IPS-18c (cell line): ENCODE measurements at regions not wholly inside any gene's neighbourhood (a gene's known extent, or its start where the extent isn't known, plus 50 kb on each side); places are given as distances from the start of the nearest gene placed in this dataset.

Experiments
- H3K4me3 ChIP-seq: 2 replicates; pipeline ENCODE4 v1.7.0; 2013; ENCODE audit warnings: low read depth, mild to moderate bottlenecking, low read length, moderate library complexity; ENCODE audit not compliant: insufficient read depth
- H3K9me3 ChIP-seq: one replicate; pipeline ENCODE4 v1.6.1; 2013; ENCODE audit warnings: mild to moderate bottlenecking, low read length, moderate library complexity; ENCODE audit not compliant: control insufficient read depth, insufficient read depth

DNA sequence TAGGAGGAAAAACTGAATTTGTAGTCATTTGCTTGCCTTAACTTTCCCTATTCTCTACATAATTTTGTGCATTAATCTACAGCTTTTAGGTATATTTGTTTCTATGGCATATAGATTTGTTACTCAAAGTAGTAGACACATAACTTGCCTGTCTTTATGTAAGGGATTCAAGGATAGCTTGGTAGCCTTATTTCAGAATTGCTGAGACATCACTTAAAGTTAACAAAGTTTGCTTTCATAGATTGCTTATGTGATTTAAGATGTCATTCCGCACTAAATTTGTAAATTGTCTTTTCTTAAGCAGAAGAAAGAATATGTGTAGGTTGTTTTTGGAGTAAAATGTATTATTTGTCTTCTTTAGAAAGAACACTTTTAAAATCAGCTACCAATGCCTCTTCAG lies 477.7 kb upstream of the NOVA1 start:
- Histone ChIP-seq H3K9me3 (no peaks in the 10 kb centered on the region), H3K4me3 (no peak overlapping the region)

DNA sequence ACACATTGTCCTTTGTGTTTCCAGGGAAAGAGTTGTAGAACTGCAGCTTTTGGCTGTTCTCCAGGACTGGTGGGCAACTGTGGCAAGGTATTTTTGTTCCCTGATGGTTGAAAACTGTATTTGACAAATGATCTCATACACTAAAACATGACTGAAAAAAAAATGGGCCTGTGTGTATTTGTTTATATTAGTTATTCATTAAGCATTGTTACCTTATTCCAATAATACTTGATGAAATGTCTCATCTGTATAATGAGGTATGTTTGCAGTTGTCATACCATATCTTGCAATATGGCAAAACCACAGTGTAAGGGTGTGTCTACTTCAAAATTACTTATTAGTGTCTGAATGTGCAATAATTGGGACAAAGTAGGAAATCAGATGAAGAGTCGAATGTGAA lies 479.4 kb upstream of the NOVA1 start:
- H3K4me3 ChIP-seq, result no peak overlapping the region
- H3K9me3 ChIP-seq, result no peaks in the 10 kb centered on the region

DNA sequence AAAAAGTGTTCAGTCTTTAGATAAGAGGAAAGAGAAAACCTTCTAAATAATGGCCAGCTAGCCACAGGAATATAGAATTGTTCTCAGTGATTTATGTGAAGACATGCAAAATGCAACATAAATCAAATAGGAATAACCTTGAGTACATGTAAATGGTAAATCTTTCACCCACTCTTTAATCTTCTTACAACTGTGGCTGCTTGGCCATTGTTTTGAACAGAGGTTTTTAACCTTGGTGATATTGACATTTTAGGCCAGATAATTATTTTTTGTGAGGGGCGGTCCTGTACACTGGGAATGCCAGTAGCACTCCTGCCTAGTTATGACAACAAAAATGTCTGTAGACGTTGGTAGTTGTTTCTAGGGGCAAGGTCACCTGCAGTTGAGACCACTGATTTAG lies 479.9 kb upstream of the NOVA1 start:
- no peaks in the 10 kb centered on the region for H3K9me3 ChIP-seq

DNA sequence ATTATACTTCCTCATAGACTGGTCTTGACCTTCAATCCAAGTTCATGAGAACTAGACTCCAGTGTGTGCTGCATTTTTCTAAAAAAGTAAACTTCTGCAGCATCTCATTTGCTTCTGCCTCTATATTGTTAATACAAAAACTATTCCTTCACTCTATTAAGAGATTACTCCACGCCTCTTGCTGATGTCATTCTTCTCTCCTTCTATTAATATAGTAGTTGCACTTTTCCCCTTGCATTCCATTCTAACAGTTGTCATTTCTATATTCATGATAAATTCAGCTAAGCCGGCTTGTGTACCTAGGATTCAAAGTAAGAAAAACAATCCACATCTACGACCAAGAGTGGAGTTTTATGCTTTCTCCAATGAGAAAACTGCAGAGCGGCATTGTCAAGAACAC lies 480.4 kb upstream of the NOVA1 start:
- Histone ChIP-seq H3K9me3 (no peaks in the 10 kb centered on the region), H3K4me3 (no peak overlapping the region)

More for the DNA sequence above, 479.9 kb upstream of the NOVA1 start:
- H3K4me3 ChIP-seq, result no peak overlapping the region

DNA sequence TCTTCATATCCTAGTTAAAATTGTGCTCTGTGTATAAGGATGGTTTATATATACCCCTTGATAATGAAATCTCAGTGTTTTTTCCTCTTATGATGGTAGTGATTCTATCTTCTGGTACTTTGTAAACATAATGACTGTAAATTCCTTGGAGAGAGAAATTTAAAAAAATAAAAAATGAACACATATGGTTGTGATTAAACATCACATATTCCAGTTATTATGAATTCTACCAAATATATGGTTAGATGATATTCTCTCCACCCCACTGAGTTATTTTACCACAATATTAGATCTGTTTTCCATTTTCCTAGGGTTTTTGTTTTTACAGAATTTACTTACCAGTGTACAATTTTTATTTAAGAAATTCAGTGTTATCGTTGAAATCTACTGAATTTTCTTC lies 481.9 kb upstream of the NOVA1 start:
- Histone ChIP-seq H3K9me3 (no peaks in the 10 kb centered on the region), H3K4me3 (no peak overlapping the region)

DNA sequence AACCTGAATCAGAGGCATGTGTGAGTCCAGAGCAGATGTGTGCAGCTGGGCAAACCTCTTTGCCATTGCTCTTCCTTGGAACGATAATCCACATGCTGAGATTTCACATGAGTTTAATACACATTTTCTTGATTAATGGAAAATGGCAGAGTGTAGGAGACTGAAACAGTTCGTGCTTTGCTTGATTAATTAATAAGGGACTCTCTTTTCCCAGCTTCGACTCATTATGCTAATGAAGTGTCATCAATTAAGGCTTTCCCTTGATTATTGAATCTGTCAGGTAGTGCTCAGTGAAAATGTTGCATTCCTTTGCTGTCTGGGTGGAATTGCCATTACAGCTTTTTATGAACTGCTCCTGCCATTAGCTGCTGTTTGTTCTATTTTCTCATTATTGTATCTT lies 487.7 kb upstream of the NOVA1 start:
- no peak overlapping the region for H3K4me3 ChIP-seq
- no peaks in the 10 kb centered on the region for H3K9me3 ChIP-seq

DNA sequence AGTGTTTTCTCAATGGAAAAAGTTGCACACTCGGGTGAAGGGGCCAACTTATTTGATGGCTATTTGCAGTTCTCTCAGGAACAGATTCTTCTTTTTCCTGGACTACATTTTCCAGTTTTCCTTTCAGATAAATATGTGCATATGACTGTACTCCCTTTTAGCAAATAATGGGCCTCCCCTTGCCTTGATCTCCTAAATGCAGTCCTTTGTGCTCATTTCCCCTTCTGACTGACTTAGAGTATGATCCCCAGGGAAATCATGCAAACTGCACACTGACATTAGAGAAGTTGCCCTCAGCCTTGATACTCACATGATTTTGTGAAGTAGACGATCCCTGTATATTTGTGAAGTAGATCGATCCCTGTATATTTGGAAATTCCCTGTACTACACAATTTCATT lies 492.9 kb upstream of the NOVA1 start:
- no peaks in the 10 kb centered on the region for H3K9me3 ChIP-seq

DNA sequence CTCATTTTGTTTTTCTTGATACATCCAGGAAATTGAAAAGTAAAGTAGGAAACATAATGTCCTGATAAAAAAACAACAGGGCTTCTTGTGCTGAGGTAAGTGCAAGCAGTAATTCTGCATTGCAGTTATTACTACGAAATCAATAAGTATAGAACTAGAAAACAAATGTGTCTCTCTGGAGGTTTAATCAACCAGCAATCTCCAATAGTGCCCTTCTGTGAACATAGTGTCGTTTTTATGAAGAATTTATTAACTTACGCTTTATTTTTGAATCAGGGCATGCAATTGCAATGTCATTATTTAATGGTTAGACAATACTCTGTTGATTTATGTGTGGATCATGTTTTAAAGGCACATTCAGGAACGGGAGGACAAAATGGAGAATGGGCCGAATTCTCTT lies 494.1 kb upstream of the NOVA1 start:
- Histone ChIP-seq H3K9me3 (no peaks in the 10 kb centered on the region), H3K4me3 (no peak overlapping the region)

More for the DNA sequence above, 492.9 kb upstream of the NOVA1 start:
- no peak overlapping the region for H3K4me3 ChIP-seq

DNA sequence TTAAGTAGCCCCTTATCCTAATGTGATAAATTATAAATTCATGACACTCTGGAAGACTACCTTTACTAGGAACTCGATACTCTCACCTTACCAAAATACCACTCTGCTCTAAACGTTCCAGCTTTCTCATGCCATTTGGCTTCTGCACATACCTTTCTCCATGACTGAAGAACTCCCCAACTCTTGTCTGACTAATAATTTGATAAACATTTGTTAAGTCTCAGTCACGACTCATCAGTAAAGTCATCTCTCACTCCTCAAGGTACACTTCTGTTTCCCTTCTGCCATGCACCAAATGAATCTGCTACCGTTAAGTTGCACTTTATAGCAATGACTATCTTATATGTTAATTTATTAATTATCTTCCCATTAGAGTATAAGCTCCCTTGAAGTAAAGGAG lies 498.3 kb upstream of the NOVA1 start:
- Histone ChIP-seq H3K9me3 (no peaks in the 10 kb centered on the region), H3K4me3 (no peak overlapping the region)

DNA sequence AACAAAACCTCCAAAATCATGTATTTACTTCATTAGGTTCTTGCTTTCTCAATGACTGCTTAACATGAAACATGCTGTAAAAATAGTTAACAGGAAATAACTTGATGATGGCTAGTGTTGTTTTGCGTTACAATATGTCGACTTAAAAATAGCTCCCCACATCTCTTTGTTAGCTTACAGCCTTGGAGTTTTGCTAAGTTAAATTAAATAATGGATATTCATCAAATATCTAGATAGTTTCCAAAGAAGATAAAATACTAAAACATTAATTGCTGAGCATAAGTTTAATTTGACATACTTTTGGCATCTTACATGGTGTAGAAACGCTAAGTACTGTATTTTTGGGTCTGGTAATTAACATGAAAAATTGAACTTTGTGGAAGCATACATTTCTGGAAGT lies 500.6 kb upstream of the NOVA1 start:
- H3K4me3 ChIP-seq, result no peak overlapping the region
- no peaks in the 10 kb centered on the region for H3K9me3 ChIP-seq

DNA sequence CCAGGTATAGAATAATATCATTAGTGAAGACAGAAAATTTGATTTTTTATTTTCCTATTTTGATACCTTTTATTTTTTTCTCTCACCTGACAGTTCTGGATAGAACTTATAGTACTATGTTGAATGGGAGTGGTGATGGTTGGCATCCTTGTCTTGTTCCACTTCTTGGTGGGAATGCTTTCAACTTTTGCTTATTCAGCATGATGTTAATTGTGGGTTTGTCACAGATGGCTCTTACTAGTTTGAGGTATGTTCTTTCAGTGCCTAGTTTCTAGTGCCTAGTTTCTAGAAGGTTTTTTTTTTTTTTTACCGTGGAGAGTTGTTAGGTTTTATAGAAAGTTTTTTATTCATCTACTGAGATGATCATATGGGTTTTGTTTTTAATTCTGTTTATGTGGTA lies 516.3 kb upstream of the NOVA1 start:
- no peaks in the 10 kb centered on the region for H3K9me3 ChIP-seq

DNA sequence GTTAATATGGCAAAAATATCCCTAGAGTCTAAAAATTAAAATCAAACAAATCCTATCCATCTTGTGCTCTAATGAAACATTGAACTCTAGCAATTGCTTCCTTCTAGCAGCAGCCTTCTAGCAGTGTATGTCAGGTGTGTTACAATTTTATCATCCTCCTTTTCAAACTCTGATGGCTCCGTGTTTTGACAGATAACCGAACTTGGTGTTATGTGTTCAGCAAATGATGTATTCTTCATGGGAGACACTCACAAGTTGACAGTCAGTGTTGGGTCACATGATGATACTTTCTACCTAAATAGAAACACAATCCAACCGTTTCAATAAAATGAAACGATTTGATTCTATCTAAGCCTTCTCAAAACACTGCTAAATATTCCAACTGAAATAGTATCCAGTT lies 525.3 kb upstream of the NOVA1 start:
- Histone ChIP-seq H3K4me3 (no peak overlapping the region), H3K9me3 (peaks cover 2% of the 10 kb centered on the region)

More for the DNA sequence above, 516.3 kb upstream of the NOVA1 start:
- H3K4me3 ChIP-seq, result no peak overlapping the region

DNA sequence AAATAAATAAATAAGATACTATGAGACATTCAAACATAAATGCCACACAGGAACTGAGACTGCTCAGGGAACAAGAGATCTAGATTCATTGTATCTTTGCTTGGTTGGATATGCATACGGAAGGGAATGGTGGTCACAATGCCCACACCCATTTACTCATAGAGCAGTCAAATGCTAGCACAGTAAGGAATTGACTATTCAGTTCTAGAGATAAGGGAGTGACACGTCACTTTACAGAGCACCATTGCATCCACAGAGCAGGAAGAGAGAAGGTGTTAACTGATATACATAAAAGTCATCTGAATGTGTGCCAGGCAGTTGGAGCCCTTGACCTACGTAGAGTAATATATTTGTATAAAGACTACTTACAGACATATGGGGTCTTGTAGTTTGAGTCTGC lies 530.0 kb upstream of the NOVA1 start:
- Histone ChIP-seq H3K9me3 (no peaks in the 10 kb centered on the region), H3K4me3 (no peak overlapping the region)

DNA sequence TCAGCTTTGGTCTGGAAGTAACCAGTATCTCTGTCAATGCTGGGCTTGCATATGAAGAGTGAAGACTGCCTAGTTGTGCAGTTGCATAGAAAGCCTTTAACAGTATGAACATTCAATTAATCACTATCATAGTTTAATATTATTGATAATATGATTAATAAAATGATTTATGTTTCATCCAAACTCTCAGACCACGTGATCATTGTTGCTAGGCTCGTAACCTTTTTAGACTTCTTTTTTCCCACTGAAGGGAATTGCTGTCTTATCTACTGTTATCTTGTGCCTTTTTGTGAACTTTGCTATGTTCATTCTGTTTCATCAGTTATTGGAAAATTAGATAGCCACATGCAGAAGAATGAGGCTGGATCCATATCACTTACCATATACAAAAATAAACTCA lies 536.4 kb upstream of the NOVA1 start:
- Histone ChIP-seq H3K9me3 (no peaks in the 10 kb centered on the region), H3K4me3 (no peak overlapping the region)

DNA sequence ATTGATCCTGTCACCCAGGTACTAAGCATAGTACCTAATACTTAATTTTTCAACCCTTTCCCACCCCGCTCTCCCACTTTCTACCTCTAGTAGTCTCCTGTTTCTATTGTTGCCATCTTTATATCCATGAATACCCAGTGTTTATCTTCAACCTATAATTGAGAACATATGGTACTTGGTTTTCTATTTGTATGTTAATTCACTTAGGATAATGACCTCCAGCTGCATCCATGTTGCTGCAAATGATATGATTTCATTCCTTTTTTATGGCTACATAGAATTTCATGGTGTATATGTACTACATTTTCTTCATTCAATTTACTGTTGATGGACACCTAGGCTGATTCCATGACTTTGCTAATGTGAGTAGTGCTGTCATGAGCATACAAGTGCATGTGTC lies 547.3 kb upstream of the NOVA1 start:
- Histone ChIP-seq H3K9me3 (no peaks in the 10 kb centered on the region), H3K4me3 (no peak overlapping the region)

DNA sequence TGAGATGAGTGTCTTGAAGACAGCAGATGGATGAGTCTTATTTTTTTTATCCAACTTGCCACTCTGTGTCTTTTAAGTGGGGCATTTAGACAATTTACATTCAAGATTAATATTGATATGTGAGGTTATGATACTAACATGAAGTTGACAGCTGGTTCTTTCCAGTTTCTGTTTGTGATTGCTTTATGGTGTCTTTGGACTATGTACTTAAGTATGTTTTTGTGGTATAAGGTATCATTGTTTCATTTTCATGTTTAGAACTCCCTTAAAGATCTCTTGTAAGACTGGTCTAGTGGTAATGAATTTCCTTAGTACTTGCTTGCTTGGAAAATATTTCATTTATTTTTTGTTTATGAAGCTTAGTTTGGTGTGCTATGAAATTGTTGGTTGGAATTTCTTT lies 550.3 kb upstream of the NOVA1 start:
- no peaks in the 10 kb centered on the region for H3K9me3 ChIP-seq
- no peak overlapping the region for H3K4me3 ChIP-seq

DNA sequence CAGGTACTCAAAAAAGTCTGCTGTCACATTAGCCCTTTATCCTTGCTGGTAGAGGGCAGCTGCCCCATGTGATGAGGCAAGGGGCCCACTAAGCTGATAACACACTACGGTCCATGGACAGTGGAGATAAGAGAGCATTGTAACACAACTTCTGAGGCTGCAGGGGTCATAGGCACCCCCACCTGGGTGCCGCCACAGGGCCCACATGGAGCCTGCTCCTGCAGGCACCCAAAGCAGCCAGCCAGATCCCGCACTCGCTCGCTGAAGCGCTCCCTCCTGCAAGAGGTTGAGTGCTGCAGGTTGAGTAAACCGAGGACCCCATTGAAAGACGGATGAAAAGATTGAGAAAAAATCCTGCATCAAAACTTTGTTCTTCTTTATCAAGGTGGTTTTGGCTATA lies 566.3 kb upstream of the NOVA1 start:
- no peaks in the 10 kb centered on the region for H3K9me3 ChIP-seq
- H3K4me3 ChIP-seq, result no peak overlapping the region

DNA sequence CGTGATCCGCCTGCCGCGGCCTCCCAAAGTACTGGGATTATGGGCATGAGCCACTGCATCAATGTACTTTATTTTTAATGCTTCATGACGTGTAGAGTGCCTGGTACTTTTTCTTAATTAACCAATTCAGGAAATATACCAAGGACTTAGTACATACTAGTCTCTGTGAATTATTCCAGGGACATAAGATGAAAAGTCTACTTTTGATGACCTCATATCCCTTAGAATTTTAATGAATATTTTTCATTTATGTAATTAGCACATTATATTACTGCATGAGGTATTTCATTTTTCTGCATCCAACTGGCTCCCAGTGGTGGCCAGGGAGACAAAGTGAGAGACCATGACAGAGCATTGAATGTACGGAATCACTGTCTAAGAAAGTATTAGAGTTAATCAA lies 577.7 kb upstream of the NOVA1 start:
- Histone ChIP-seq H3K9me3 (no peaks in the 10 kb centered on the region), H3K4me3 (no peak overlapping the region)

DNA sequence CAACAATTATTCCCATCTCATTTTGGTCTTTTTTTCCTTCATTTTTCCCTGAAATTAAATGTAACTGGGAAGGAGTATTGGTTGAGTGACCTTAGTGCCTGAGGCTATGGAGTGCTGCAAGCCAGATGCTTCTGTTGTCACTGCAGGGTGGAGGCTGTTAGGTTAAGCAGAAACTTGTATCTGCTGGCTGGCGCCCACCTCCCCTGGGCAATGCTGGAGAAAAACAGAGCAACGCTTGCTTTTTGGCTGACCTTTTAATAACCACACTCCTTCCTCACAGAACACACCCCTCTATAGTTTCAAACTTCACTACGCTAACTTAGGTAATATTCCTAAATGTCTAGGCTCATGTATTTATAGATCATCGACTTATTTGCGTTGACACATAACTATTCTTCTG lies 583.5 kb upstream of the NOVA1 start:
- Histone ChIP-seq H3K4me3 (no peak overlapping the region), H3K9me3 (no peaks in the 10 kb centered on the region)

DNA sequence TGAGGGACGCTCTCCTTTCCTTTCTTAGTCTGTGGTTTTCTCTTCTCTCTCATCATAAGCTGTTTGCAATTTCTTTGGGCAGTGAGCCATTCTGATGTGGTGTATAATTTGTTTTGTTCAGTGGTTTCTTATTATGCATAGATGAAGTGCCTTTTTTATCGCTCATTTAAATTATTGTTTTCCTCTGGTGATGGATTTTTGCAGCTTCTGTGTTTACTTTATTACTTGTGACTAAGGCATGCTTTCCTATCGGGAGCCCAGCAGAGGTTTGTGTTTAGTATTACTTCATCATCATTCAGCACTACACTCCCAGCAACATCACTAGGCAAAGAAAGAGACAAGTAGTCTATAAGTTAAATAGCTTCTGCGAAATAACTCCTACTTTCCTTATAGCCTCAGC lies 586.6 kb upstream of the NOVA1 start:
- no peak overlapping the region for H3K4me3 ChIP-seq
- H3K9me3 ChIP-seq, result no peaks in the 10 kb centered on the region
